Right lobe of liver (tissue), 6 donors: ENCODE measurements at regions not wholly inside any gene's neighbourhood (a gene's known extent, or its start where the extent isn't known, plus 50 kb on each side); places are given as distances from the start of the nearest gene placed in this dataset.

Experiments
- ATAC-seq, 4 donors: fragments of 200-7000 bp; cut with Tn5 transposase; one replicate each; pipeline ENCODE4 v1.9.1; 2020; ENCODE audit warnings: mild to moderate bottlenecking in 4 of 4, moderate library complexity in 4 of 4
- DNase-seq, 3 donors: peaks; one replicate each; pipeline ENCODE4 v3.0.0-alpha.2; 2020
- H3K27ac ChIP-seq, 3 donors: fragments of 200-600 bp; one replicate each; pipeline ENCODE4 v1.8.0; 2022
- H3K27me3 ChIP-seq, 2 donors: fragments of 200-600 bp; one replicate each; pipeline ENCODE4 v1.8.0; 2022
- H3K36me3 ChIP-seq, 4 donors: fragments of 200-600 bp; sonication (generic) in 1 of 4; one replicate each; pipeline versions ENCODE4 v1.5.1 to v1.8.0; 2017 to 2022; ENCODE audit warnings: control low read depth in 1 of 4
- H3K4me1 ChIP-seq, 4 donors: fragments of 200-600 bp; sonication (generic) in 1 of 4; one replicate each; pipeline versions ENCODE4 v1.5.1 to v1.8.0; 2017 to 2022; ENCODE audit warnings: control low read depth in 1 of 4
- H3K4me3 ChIP-seq, 3 donors: fragments of 200-600 bp; one replicate each; pipeline ENCODE4 v1.8.0; 2022
- H3K9me3 ChIP-seq, 4 donors: fragments of 200-600 bp; sonication (generic) in 1 of 4; one replicate each; pipeline versions ENCODE4 v1.5.1 to v1.8.0; 2017 to 2022; ENCODE audit warnings: control low read depth in 1 of 4
- POLR2A ChIP-seq: fragments of 450-650 bp; IDR thresholded peaks from one replicate; pipeline ENCODE4 v1.6.1; 2017; ENCODE audit warnings: antibody characterized with exemption, mild to moderate bottlenecking
- WGBS: methylation state at CpG from one replicate; pipeline ENCODE4 v1.1.6; 2018; ENCODE audit warnings: low coverage, low lambda C conversion rate; ENCODE audit not compliant: insufficient coverage; ENCODE audit errors: missing lambda C conversion rate; 5-methylcytosine and 5-hydroxymethylcytosine counted together
- intact Hi-C, 2 donors: fragments of 100-400 bp; cut with DNase I; formaldehyde crosslinking; loops; one replicate each; pipeline versions ENCODE4 v1.11.2 to v1.14.1; 2022
- TF ChIP-seq, protein P1 (sequence below), 4 donors: fragments of 200-600 bp in 3 of 4; fragments of 450-650 bp in 1 of 4; IDR thresholded peaks; one replicate each; pipeline versions ENCODE4 v1.5.1 to v1.8.0; 2016 to 2022; ENCODE audit warnings: antibody characterized with exemption in 4 of 4, mild to moderate bottlenecking in 2 of 4
- donor health status: DM: no; HTN: yes; CAD: no.
- donor health status: DM: no; HTN: no; CAD: no.
- donor health status: DM: no; HTN: no; CAD: no.
- donor health status: DM: no; HTN: yes; CAD: no.
- donor health status: DM: no; HTN: yes; CAD: no.

DNA sequence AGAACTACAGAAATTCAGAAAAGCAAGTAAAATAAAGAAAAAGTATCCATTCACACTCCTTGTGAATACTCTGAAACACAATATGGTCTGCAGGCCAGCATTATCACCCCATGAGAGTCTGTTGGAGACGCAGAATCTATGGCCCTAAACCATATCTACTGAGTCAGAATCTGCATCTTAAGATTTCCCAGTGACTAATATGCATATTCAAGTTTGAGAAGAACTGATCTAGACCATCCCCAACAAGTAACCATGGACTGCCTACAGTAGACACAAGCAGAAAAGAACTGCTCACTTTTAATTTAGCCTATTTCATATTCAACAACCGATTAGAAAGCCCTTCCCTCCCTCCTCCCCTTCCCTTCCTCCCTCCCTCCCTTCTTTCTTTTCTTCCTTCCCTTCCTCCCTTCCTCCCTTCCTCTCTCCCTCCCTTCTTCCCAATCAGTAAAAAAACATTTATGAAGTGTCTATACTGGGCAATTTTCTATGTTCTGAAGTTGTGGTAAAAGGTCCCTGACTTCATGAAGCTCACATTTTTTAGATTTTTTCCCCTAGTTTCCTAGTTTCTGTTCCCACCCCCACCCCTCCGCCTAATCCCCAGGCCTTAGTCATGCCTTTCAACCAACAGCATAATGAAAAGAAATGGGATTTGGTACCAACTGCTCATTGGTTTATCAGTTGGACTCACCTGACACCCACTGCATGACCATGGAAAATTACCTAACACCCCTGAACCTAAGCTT lies 125.2 kb downstream of the CNTN3 start:
- no peaks in the 10 kb centered on the region for H3K36me3 ChIP-seq
- TF ChIP-seq POLR2A: no peak
- TF ChIP-seq, protein P1, sequence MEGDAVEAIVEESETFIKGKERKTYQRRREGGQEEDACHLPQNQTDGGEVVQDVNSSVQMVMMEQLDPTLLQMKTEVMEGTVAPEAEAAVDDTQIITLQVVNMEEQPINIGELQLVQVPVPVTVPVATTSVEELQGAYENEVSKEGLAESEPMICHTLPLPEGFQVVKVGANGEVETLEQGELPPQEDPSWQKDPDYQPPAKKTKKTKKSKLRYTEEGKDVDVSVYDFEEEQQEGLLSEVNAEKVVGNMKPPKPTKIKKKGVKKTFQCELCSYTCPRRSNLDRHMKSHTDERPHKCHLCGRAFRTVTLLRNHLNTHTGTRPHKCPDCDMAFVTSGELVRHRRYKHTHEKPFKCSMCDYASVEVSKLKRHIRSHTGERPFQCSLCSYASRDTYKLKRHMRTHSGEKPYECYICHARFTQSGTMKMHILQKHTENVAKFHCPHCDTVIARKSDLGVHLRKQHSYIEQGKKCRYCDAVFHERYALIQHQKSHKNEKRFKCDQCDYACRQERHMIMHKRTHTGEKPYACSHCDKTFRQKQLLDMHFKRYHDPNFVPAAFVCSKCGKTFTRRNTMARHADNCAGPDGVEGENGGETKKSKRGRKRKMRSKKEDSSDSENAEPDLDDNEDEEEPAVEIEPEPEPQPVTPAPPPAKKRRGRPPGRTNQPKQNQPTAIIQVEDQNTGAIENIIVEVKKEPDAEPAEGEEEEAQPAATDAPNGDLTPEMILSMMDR (IDR thresholded peaks at IDR 0.05): no peak
- DNase-seq (no peak), ATAC-seq (no peak)
- H3K27ac ChIP-seq: no peak overlapping the region
- 34% methylated on average over 3 of the region's 3 CpGs for WGBS
- H3K27me3 ChIP-seq: no peaks in the 10 kb centered on the region
- H3K9me3 ChIP-seq: no peaks in the 10 kb centered on the region
- no peak overlapping the region for H3K4me3 ChIP-seq
- intact Hi-C loops: no loop called here
- H3K4me1 ChIP-seq: peaks cover 0 to 6% (median 0%) of the 10 kb centered on the region in 4 donors

- intact Hi-C loops: no loop called here
- no peak for ATAC-seq
- DNase-seq: no peak
Observed at GRCh38 chr3:74479915-74480314, 134.5 kb downstream of the CNTN3 start.

DNA sequence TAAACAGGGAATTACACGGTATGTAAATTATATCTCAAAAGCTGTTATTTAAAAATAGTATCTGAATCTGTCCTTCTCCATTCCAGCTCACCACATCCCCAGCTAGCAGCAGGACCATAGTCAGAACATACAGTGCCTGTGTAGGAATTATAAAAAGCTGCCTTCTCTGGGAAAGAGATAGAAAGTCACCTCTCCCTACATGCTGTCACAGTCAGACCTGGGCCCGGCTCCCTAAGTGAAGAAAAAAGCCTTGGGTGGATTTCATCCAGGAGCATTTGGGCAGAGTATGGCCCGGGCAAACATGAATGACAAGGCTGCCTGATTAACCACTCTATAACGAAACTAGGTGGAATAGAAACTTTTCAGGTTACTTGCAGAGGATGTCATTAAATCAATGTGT lies 144.1 kb downstream of the CNTN3 start:
- WGBS: 96% methylated on average over 3 of the region's 4 CpGs
- no peak overlapping the region for H3K4me3 ChIP-seq
- H3K36me3 ChIP-seq: no peaks in the 10 kb centered on the region
- TF ChIP-seq, protein P1 (IDR thresholded peaks at IDR 0.05): no peak
- no peak for TF ChIP-seq POLR2A
- no peak overlapping the region for H3K27ac ChIP-seq
- H3K9me3 ChIP-seq: no peaks in the 10 kb centered on the region
- H3K4me1 ChIP-seq: no peaks in the 10 kb centered on the region
- ATAC-seq: no peak
- no peak for DNase-seq
- intact Hi-C loops: no loop called here
- H3K27me3 ChIP-seq: no peaks in the 10 kb centered on the region

More at GRCh38 chr3:74479915-74480314, 134.5 kb downstream of the CNTN3 start:
- no peak for TF ChIP-seq POLR2A
- TF ChIP-seq, protein P1 (IDR thresholded peaks at IDR 0.05): no peak
- Histone ChIP-seq H3K27me3 (no peaks in the 10 kb centered on the region), H3K4me3 (no peak overlapping the region), H3K4me1 (no peaks in the 10 kb centered on the region), H3K9me3 (no peaks in the 10 kb centered on the region), H3K27ac (no peak overlapping the region), H3K36me3 (no peaks in the 10 kb centered on the region)

DNA sequence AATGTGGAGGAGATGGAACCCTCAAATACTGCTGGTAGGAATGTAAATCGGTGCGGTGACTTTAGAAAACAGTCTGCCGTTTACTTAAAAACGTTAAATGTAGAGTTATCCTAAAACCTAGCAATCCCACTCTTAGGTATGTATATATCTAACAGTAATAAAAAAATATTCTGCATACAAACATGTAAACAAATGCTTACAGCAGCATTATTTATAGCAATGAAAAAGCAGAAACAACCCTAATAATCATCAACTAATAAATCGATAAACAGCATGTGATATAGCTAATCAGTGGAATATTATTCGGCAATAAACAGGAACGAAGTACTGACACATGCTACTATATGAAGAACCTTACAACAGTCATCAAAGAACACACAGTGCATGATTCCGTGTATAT lies 144.7 kb downstream of the CNTN3 start:
- H3K4me3 ChIP-seq: no peak overlapping the region
- 85% methylated on average over 8 of the region's 8 CpGs for WGBS
- DNase-seq: no peak
- H3K36me3 ChIP-seq: no peaks in the 10 kb centered on the region
- no peak overlapping the region for H3K27ac ChIP-seq
- H3K27me3 ChIP-seq: no peaks in the 10 kb centered on the region
- TF ChIP-seq, protein P1 (IDR thresholded peaks at IDR 0.05): no peak
- TF ChIP-seq POLR2A: no peak
- no peak for ATAC-seq
- H3K4me1 ChIP-seq: no peaks in the 10 kb centered on the region
- no peaks in the 10 kb centered on the region for H3K9me3 ChIP-seq
- intact Hi-C loops: no loop called here
